ENCODE measurements at regions not wholly inside any gene's neighbourhood (a gene's known extent, or its start where the extent isn't known, plus 50 kb on each side); places are given as distances from the start of the nearest gene placed in this dataset.

- DNase-seq (ENCODE audit: low spot score) = no peak
These were observed 303.9 kb downstream of the TENT4A start for GRCh38 chr5:7016999-7017747.

GRCh38 chr5:7018198-7018597, 305.0 kb downstream of the TENT4A start:
- DNase-seq (ENCODE audit: low spot score) = no peak

DNA sequence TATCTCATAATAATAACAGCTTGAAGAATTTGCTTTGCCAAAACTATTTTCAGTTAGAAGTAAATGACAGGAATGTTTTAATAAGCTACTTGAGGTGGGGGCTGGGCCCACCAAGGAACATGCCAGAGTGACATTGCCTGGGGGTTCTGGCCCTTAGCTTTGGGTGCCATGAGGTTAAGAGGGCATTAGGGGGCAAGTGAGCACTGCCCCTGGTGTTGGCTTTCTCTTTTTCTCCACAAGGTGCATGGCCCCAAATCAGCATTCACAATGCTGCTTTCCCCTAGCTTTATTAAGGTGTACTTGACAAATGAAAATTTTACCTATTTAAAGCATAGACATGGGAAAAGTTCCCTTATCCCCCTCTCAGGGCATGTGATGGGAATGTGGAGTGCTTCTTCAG, 305.4 kb downstream of the TENT4A start:
- no peak for DNase-seq (ENCODE audit: low spot score)

DNA sequence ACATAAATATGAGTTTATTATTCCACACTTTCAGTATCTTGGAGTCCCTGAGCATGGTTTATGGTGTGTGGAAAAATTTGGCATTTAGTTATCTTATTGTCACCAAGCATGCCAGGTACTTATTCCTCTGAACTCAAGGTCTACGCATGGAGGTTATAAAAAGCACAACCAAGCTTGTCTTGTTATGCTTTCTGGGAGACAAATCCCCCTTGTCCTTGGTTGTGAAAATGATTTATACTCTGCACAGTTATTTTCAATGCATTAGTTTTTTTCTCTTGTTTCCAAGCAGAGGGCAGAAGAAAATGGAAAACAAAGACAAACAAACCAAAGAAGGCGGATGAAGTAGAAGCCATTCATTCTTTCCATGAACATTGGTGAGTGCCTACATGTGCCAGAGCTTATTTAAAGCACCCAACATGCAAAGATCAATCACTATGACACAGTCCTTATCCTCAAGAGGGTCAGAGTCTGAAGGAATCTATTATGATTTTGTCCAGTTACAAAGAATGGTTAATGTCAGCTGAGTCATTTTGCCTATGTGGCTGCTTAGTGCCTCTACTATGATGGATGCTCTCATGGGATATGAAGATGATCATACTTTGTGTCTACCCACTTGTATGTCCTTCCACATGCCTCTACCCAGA, 323.1 kb downstream of the TENT4A start:
- no peak for DNase-seq (ENCODE audit: low spot score)

- no peak for DNase-seq (ENCODE audit: low spot score)
These were observed 325.8 kb downstream of the TENT4A start for GRCh38 chr5:7039074-7039473.

GRCh38 chr5:7040111-7040510, 326.9 kb downstream of the TENT4A start:
- DNase-seq (ENCODE audit: low spot score) = no peak

DNA sequence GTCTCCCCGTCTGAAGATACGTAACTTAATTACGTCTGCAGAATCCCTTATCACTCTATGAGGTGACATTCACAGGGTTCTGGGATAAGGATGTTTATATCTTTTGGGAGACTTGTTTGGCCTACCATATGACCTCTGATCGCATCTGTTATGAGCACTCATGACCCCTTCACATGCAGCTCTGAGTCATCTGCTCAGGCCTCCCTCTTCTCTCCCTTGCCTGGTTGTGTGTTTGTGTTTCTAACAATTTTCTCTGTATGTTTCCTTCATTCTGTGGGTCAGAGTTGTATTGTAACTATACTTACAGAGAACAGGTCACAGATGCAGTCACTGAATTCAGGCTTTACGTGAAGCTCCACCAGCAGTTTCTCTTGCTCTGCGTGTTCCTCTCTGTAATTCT, 330.6 kb downstream of the TENT4A start:
- DNase-seq (ENCODE audit: low spot score) = no peak

DNA sequence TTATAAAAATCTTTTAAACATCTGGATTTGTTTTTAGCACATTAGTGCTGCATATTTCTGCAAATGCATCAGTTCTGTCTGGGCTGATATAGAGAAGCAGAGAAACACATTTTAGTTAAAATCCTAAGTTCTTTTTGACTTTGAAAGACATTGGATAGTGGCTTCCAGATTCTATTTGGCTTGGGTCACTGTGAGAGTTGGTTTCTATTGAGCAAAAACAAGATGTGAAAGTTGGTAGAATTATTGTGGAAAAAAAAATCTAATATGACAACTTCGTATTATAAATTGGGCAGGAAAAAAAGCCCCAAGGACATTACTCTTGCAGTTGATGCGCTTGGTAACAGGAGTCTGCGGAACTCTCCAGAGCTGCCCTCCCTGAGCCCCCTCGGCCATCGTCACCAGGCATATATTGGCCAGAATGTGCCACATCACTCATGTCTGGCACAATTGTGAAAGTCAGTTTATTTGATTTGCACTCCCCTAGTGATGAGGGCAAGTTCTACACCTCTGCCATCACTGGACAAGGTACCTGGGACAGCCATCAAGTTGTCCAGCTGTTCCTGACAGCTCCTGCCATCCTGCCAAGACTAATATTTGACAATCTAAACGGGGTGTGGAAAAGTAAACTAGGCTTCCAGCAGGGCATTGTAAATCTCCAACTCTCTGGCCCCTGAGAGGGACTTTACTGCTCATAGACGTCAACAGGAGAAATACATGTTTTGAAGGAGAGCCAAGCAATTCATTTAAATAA, 334.5 kb downstream of the TENT4A start:
- DNase-seq (ENCODE audit: low spot score) = no peak

GRCh38 chr5:7050986-7051385, 337.8 kb downstream of the TENT4A start:
- no peak for DNase-seq (ENCODE audit: low spot score)

DNA sequence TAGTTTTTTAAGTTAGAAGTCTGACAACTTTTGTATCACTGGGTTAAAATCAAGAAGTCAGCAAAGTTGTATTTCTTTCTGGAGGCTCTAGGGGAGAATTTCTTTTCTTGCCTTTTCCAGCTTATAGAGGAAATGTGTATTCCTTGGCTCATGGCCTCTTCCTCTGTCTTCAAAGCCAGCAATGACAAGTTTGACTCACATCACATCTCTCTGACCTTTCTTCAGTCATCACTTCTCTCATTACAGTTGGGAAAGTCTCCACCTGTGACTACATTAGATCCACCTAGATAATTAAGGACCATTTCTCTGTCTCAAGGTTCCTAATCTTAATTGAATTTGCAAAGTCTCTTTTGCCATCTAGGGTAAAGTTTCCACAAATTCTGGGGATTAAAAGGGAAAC, 339.9 kb downstream of the TENT4A start:
- no peak for DNase-seq (ENCODE audit: low spot score)

- DNase-seq (ENCODE audit: low spot score) = no peak
These were observed 340.4 kb downstream of the TENT4A start for GRCh38 chr5:7053528-7054209.

DNA sequence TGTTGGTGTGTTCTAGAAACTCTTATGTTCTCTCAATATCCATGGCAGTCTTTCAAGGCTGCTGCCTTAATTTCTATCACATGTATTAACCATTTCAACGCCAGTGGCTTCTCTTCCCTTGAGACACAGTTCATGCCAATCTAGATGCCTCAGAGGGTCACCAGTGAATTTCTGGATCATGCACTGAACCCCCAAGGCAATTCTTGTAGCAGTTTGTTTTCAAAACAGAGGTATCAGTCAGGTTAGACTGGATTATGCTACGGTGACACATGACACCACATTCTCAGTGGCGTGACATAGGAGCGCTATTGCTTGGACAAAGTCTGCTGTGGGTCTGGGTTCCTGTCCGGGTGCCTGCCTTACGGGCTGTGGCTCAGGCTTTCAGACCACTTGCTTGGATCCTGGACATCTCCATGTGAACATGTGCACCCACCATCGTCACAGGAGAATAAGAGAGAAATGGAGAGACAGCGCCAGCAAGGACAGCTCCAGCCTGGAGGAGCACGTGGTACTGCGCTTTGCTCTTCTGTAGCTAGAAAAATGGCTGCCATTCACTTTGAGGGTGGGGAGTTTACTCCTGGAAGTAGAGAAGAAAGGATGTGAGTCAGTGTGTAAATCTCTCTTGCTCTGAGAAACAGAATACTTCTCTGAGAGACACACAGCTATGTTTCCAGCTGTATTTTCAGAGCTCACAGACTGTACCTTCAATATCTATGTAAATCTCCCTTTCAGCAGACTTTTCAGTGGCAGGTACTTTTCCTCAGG, 329.3 kb upstream of the ADCY2 start:
- no peak for DNase-seq (ENCODE audit: low spot score)

DNA sequence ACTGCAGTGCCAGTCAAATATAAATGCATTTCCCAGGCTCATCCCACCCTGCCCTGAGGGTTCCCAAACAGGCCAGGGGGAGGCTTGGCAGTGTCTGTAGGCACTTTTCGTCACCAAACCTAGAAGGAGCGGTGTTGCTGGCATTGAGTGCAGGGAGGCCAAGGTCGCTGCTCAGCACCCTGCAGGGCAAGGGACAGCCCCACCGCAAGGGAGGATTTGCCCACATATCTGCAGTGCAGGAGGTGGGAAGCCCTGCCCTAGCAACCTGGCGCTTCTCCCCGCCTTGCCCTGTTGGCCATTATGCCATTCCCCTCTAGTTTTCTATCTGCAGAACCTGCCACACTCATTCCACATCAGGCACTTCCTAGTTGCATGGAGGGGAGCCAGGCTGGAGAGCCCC, 327.8 kb upstream of the ADCY2 start:
- DNase-seq (ENCODE audit: low spot score) = no peak

DNA sequence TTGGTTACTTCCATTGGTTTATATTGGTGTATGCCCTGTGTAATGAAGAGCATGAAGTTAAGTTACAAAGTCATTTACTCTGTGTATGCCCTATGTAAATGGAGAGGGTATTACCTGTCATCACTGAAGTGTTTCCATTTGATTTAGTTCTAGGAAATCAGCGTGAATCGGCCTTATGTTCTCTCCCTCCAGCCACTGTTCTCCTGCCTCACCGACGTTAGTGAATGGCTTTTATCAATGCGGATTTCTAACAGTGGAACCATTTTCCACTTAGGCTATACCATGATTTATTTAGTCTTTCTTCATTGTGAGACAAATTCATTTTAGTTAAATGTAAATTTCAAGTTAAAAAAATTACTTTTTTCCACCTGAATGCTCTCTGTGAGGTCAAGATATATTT, 327.0 kb upstream of the ADCY2 start:
- DNase-seq (ENCODE audit: low spot score) = no peak

GRCh38 chr5:7072188-7072587, 323.8 kb upstream of the ADCY2 start:
- DNase-seq (ENCODE audit: low spot score) = no peak

GRCh38 chr5:7073666-7074065, 322.3 kb upstream of the ADCY2 start:
- DNase-seq (ENCODE audit: low spot score) = no peak

DNA sequence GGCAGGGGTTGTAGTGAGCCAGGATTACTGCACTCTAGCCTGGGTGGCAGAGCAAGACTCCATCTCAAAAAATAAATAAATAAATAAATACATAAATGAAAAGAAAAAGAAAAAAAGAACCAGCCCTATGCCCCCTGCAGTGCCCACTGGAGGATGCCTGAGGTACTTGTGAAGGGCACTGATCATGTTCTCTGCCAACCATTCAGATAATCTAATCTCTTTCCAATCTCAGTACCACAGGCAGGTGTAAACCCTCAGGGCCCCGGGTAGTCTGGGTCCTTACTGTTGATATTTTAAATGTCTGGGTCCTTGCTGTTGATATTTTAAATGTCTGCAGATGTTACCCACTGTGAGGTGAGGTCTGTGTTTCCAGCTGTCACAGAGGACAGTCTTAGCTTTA, 321.8 kb upstream of the ADCY2 start:
- DNase-seq (ENCODE audit: low spot score) = no peak

GRCh38 chr5:7075470-7075869, 320.5 kb upstream of the ADCY2 start:
- no peak for DNase-seq (ENCODE audit: low spot score)

- no peak for DNase-seq (ENCODE audit: low spot score)
These were observed 317.8 kb upstream of the ADCY2 start for GRCh38 chr5:7078101-7078500.

DNA sequence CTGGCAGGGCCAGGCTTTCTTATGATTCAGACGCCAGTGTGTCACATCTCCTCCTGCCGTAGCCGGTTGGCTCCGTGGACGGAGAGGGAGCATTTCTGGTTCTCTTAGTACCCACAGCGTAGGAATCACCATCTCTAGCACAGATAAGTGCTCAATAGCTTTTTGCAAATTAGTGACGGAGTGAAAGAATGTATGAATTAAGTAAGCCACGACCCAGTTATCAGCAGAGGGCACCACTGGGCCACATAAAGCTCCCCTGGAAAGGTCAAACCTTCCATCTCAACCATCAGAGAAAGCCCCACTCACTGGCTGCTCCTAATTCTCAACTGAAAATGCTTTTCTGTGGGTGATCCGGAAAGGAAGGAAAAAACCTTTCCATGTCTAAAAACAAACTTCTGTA, 317.0 kb upstream of the ADCY2 start:
- DNase-seq (ENCODE audit: low spot score) = peak; percentile 7

DNA sequence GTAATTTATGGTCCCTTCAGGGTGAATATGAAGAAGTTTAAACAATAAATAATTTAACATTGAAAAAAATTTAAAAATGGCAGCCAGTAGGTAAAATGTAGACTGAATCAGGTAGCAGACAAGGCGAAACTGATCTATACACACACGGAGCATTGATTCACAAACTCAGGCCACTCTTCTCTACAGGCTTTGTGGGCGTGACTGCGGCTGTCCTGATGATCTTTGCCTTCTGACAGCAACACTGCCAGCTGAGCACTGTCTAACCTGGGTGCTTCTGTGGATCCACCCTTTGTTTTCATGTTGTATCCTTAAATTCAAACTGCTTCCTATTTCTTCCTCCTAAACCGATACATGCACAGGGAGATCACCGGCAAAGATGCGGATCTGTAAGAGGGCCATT, 315.4 kb upstream of the ADCY2 start:
- no peak for DNase-seq (ENCODE audit: low spot score)

- DNase-seq (ENCODE audit: low spot score) = no peak
These were observed 308.1 kb upstream of the ADCY2 start for GRCh38 chr5:7087719-7088297.
